Posterior vena cava (tissue), 2 donors: ENCODE measurements at regions not wholly inside any gene's neighbourhood (a gene's known extent, or its start where the extent isn't known, plus 50 kb on each side); places are given as distances from the start of the nearest gene placed in this dataset.

Source experiments
- DNase-seq: peaks from one replicate; pipeline ENCODE4 v3.0.0-alpha.2; 2020; ENCODE audit warnings: low spot score
- intact Hi-C, 2 donors: fragments of 100-400 bp; cut with DNase I; formaldehyde crosslinking; loops; one replicate each; pipeline versions ENCODE4 v1.14.1 to v1.14.2; 2022 to 2023
- donor health status: DM: yes; HTN: yes; CAD: no.
- donor health status: DM: yes; HTN: yes; CAD: no.

GRCh38 chr18:51734576-51734975, 537.1 kb upstream of the MEX3C start:
- DNase-seq, result no peak
- intact Hi-C loops, result no loop called here

DNA sequence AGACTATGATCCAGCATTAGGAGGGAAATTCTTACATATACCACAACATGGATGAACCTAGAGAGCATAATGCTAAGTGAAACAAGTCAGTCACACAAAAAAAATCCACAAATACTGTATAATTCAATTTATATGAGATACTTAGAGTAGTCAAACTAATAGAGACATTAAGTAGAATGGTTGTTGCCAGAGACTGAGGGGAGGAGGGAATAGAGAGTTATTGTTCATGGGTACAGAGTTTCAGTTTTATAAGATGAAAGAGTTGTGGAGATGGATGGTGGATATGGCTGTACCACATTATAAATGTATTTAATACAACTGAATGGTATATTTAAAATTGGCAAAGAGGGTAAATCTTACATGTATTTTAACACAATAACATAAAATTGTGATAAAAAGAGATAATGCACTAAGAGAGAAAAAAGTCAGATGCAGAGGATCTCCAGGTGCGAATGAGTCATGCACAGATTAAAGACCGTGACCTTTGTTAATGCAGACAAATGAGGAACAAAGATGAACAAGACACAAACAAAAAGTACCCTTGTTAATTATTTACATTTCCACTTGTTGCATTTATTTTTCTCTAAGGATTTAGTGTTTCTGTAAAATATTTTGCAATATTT, 541.7 kb upstream of the MEX3C start:
- intact Hi-C loops, result no loop called here

DNA sequence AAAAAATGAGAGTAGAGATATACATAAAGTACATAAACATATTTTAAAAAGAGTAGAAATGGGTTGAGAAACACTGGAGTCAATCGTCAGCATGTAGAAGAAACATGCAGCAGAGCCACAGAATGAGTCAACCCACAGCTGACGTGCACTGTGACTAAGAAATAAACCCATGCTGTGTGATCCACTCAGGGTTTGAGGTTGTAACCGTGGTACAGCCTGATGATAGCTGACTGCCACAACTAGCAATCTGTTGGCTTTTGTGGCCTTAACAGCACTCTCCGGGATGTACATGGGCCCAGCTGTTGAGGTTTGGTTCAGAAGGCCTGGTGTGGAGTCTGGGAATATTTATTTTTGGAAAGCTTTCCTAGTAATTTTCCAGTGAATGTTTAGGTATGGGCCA, 554.4 kb upstream of the MEX3C start:
- DNase-seq, result no peak
- intact Hi-C loops, result no loop called here

More for the DNA sequence above, 541.7 kb upstream of the MEX3C start:
- no peak for DNase-seq

- intact Hi-C loops, result no loop called here
- no peak for DNase-seq
Measured at GRCh38 chr18:51753365-51754057, 556.0 kb upstream of the MEX3C start.

- intact Hi-C loops, result no loop called here
- no peak for DNase-seq
Measured at GRCh38 chr18:51754566-51754965, 557.1 kb upstream of the MEX3C start.

- intact Hi-C loops, result no loop called here
Measured at GRCh38 chr18:51757255-51757924, 559.9 kb upstream of the MEX3C start.

DNA sequence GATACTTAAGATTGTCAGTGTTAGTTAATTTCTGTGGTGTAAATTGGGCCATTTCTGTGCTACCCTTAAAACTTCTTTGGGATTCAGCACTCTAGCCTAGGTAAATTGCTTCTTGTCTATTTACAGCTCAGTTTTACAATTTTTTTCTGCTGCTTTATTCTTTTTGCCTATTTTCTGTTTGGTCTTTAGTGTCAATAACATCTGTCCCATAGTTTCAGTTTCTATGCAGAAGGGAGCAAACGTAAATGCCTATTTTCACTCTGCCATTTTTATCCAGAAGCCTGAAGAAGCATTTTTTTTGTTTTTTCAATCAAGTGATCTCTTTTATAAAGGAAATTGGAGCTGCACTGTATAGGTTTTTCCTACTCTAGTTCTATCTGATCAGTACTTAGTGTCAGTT, 564.9 kb upstream of the MEX3C start:
- intact Hi-C loops, result no loop called here
- DNase-seq, result no peak

More at GRCh38 chr18:51757255-51757924, 559.9 kb upstream of the MEX3C start:
- DNase-seq, result no peak

- intact Hi-C loops, result no loop called here
Measured at GRCh38 chr18:51765606-51766360, 568.3 kb upstream of the MEX3C start.

DNA sequence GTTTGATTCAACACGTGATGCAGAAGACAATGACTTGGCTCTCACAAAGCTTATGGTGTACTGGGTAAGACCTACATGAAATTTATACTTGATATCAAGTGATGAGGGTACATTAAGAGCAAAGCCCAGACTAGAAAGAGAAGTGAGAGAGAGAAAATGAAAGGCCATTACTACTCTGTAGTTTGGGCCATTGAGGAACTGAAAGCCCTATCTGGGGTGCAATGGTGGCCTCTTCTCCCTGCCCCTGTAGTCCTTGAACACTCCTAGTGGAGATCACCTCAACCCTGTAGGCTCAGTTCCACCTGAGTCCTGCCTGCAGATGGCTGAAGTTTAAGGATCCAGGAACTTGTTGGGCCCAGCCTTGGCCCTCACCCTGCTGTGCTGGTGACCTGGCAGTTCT, 569.8 kb upstream of the MEX3C start:
- DNase-seq, result no peak
- intact Hi-C loops, result no loop called here

More at GRCh38 chr18:51765606-51766360, 568.3 kb upstream of the MEX3C start:
- DNase-seq, result no peak

- intact Hi-C loops, result no loop called here
- DNase-seq, result no peak
Measured at GRCh38 chr18:51778115-51778514, 561.9 kb upstream of the DCC start.

DNA sequence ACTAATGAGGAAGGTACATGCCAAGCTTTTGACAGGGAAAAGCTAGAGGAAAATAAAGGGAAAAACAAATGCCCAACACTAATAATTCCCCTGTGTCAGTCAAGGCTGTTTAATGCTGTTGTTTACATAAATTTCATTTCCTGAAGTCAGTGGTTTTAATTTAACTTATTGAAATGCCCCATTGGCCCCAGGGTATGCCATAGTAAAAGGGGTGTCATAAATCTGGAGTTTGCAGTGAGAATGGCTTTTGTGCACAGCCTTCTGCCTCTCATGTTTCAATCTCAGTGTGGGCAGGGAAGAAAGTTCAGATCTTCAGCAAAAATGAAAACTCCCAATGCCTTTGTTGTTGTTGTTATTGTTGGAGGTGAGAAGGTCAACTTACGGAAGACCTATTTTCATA, 550.1 kb upstream of the DCC start:
- intact Hi-C loops, result loop anchor here in 1 of 2 donors (10.0 kb wide), 1 partner anchor 405 kb away; no protein-coding TSS in a partner anchor

DNA sequence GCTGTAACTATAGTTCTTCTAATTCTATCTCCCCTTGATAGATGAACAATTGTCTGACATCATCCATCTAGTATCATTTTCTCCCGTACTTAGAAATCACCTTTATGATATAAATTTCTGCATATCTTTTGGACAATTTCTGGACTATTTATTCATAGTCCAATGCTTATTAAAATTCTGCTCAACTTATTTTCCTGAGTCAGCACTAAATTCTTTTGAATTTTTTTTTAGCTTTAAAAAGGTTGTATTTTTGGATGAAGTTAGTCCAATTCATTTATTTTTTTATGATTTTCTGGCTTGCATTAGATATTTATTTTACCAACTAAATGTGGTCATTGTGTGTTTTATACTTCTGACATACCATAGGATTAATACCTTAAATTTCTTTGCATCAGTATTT, 538.5 kb upstream of the DCC start:
- intact Hi-C loops, result no loop called here
- DNase-seq, result no peak

More for the DNA sequence above, 550.1 kb upstream of the DCC start:
- DNase-seq, result no peak

DNA sequence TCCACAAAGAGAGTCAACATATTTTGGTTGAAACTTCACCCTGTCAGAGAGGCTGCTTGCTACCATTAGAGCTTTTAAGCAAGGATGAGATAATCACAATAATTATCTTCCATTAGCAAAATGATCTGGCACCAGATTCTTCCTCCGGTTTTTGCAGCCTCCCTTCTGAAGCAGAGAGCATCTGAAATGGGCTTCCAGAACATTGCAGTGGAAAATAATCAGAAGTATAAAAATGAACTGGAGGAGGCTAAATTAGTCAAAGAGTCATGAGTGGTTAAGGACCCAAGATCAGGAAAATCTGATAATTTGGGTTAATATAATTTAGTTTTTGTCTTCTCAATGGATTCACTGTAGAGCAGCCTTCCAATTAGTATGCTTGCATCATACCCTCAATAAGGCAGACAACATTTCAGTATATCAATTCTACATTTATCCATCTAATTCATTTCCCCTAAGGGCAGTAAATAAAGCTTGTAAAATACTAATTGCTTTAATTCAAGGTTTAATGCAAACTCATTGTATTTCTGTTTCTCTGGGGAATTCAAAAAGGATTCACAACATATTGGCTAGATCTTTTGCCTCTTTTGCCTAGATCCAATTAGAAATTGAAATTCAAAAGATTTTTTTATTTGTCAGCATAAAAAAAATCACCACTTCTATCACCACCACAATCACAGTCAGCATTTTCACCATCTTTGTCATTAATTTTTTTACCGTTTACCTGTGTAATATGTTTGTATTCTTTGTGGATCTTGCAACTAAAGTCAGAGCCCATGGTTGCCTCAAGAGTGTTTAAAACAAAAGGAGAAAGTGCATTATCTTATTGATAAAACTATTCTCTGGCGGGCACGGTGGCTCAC, 537.2 kb upstream of the DCC start:
- no peak for DNase-seq
- intact Hi-C loops, result no loop called here

DNA sequence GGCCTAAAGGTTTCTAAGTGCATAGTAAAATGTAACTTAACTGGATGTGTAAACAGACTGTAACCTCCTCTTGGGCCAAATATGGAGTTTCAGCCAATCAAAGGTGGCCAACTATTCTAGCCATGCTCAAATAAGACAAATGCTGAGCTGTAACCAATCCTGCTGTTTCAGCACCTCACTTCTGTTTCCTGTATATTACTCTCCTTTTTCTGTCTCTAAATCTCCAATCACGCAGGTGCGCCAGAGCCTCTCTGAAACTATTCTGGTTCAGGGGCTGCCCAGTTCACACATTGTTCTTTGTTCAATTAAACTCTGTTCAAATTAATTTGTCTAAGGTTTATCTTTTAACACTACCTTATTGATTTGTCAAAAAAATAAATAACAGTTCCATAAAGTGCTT, 532.7 kb upstream of the DCC start:
- intact Hi-C loops, result no loop called here

DNA sequence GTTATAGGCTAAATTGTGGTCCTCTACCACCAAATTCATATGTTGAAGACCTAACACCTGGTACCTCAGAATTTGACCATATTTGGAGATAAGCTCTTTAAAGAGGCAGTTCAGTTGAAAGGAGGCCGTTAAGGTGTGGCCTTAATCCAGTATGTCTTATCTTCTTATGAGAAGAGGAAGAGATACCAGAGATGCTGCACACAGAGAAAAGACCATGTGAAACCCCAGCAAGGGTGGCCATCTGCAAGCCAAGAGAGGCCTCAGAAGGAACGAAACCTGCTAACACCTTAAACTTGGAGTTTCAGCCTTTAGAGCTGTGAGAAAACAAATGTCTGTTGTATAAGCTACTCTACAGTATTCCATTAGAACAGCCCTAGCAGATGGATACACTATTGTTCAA, 528.1 kb upstream of the DCC start:
- no peak for DNase-seq
- intact Hi-C loops, result loop anchor here in 1 of 2 donors (5.0 kb wide), 1 partner anchor 920 kb away; no protein-coding TSS in a partner anchor

More for the DNA sequence above, 532.7 kb upstream of the DCC start:
- DNase-seq, result no peak

GRCh38 chr18:51813740-51814139, 526.3 kb upstream of the DCC start:
- intact Hi-C loops, result loop anchor here in 1 of 2 donors (5.0 kb wide), 1 partner anchor 921 kb away; no protein-coding TSS in a partner anchor
- no peak for DNase-seq

DNA sequence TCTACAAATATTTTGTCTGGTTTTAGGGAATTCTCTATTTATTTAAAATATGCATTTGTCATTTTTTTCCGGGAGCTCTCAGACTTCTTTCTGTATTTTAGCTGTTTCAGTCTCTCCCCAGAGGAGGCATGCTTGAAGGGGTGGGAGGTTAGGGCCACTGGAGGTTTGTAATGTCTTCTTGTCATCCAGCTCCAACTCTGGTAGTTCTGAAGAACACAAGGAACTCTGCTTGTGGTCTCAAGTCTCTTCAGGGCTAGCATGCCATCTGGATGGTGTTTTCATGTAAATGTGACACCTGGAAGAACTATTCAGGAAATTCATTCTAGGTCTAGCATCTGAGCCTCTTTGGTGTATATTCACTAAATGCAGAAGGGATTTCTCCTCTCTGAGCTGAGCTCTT, 518.4 kb upstream of the DCC start:
- intact Hi-C loops, result no loop called here
- DNase-seq, result no peak

DNA sequence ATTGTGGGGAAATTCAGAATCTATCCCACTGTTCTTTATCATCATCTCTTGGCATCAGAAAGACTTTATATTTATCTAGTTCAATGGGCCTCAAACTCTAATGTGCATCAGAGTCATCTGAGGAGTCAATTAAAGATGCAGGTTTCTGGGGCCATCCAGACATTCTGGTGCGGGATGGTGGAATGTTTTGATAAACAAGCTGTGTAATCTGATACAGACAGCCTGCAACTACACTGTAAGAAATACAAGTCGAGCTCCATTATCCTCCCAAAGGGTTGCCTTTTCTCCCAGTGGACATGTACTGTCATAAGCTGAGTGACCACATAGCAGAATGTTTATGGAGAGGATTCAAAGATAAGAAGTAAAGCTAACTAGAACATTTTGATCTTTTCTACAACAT, 515.3 kb upstream of the DCC start:
- no peak for DNase-seq
- intact Hi-C loops, result no loop called here

DNA sequence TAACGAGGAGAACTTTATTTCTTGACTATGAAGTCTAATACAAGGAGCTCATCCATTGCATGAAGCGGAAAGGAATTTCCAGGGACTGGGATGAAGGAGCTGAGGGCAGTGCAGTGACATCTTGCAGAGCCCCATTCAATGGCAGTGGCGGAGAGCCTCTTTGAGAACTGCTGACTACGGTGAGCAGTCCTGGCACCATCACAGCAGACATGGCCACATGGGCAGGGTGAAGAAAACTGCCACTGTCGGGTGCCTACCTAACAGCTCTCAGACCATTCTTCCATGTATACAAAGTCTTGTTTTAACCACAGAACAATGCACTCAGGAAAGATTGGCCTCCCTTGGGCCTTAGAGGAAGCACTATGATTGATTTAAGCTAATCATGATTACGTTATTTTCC, 506.1 kb upstream of the DCC start:
- intact Hi-C loops, result no loop called here
- DNase-seq, result no peak
